ENCODE measurements at regions not wholly inside any gene's neighbourhood (a gene's known extent, or its start where the extent isn't known, plus 50 kb on each side); places are given as distances from the start of the nearest gene placed in this dataset.

GRCh38 chr1:83632906-83633305 lies 366.0 kb downstream of the TTLL7 start:
- TF ChIP-seq CTCF (IDR thresholded peaks at IDR 0.05; ENCODE audit: low read length), result no peak
- no peak for TF ChIP-seq EZH2 (IDR thresholded peaks at IDR 0.05; ENCODE audit: borderline replicate concordance, low read length)
